Thyroid gland (tissue), 4 donors: ENCODE measurements at regions not wholly inside any gene's neighbourhood (a gene's known extent, or its start where the extent isn't known, plus 50 kb on each side); places are given as distances from the start of the nearest gene placed in this dataset.

ENCODE experiments used
- CTCF ChIP-seq, 6 experiments: fragments of 200-600 bp in 3 of 6; fragments of 450-650 bp in 3 of 6; sonication (generic) in 3 of 6; IDR thresholded peaks; one replicate each; pipeline ENCODE4 v1.5.1; 2016 to 2019; ENCODE audit warnings: antibody characterized with exemption in 6 of 6, mild to moderate bottlenecking in 2 of 6, inconsistent platforms in 1 of 6, moderate library complexity in 1 of 6
- POLR2A ChIP-seq, 2 donors: fragments of 450-650 bp; IDR thresholded peaks; one replicate each; pipeline ENCODE4 v1.6.1; 2017; ENCODE audit warnings: antibody characterized with exemption in 2 of 2, mild to moderate bottlenecking in 2 of 2, moderate library complexity in 1 of 2

- TF ChIP-seq CTCF (IDR thresholded peaks at IDR 0.05), result no peak
- TF ChIP-seq POLR2A (IDR thresholded peaks at IDR 0.05), result no peak
These were observed 177.2 kb upstream of the PODXL start for GRCh38 chr7:131733604-131734003.
